T follicular helper cell (primary cell): ENCODE measurements at regions not wholly inside any gene's neighbourhood (a gene's known extent, or its start where the extent isn't known, plus 50 kb on each side); places are given as distances from the start of the nearest gene placed in this dataset.
"Not testable (repeated sequence)": the region's sequence is repeated elsewhere in the genome, so short reads cannot be mapped to it uniquely, and the experiment has no call there.

Experiments
- DNase-seq: peaks from one replicate; pipeline ENCODE4 v3.0.0-alpha.2; 2020; ENCODE audit warnings: low read depth

GRCh38 chr4:11842620-11843263, 414.0 kb upstream of the HS3ST1 start:
- DNase-seq = no peak

GRCh38 chr4:11839889-11840288, 411.2 kb upstream of the HS3ST1 start:
- no peak for DNase-seq

GRCh38 chr4:11831739-11832138, 403.0 kb upstream of the HS3ST1 start:
- DNase-seq = no peak

- DNase-seq = no peak
These were observed 395.9 kb upstream of the HS3ST1 start for GRCh38 chr4:11824566-11824965.

- no peak for DNase-seq
These were observed 393.2 kb upstream of the HS3ST1 start for GRCh38 chr4:11821772-11822430.

- DNase-seq = no peak
These were observed 388.4 kb upstream of the HS3ST1 start for GRCh38 chr4:11817088-11817487.

- DNase-seq = no peak
These were observed 386.1 kb upstream of the HS3ST1 start for GRCh38 chr4:11814758-11815157.

GRCh38 chr4:11813951-11814446, 385.3 kb upstream of the HS3ST1 start:
- no peak for DNase-seq

GRCh38 chr4:11811521-11811920, 382.8 kb upstream of the HS3ST1 start:
- not testable (repeated sequence) for DNase-seq

GRCh38 chr4:11805842-11806241, 377.1 kb upstream of the HS3ST1 start:
- no peak for DNase-seq

GRCh38 chr4:11801466-11802446, 373.1 kb upstream of the HS3ST1 start:
- DNase-seq = no peak

GRCh38 chr4:11799196-11799595, 370.5 kb upstream of the HS3ST1 start:
- no peak for DNase-seq

- DNase-seq = no peak
These were observed 363.1 kb upstream of the HS3ST1 start for GRCh38 chr4:11791797-11792196.

- DNase-seq = no peak
These were observed 361.5 kb upstream of the HS3ST1 start for GRCh38 chr4:11790230-11790629.

GRCh38 chr4:11783588-11783987, 354.9 kb upstream of the HS3ST1 start:
- no peak for DNase-seq

GRCh38 chr4:11782859-11783258, 354.2 kb upstream of the HS3ST1 start:
- DNase-seq = no peak

- DNase-seq = no peak
These were observed 348.8 kb upstream of the HS3ST1 start for GRCh38 chr4:11777447-11777846.

- no peak for DNase-seq
These were observed 345.7 kb upstream of the HS3ST1 start for GRCh38 chr4:11774346-11774745.

- no peak for DNase-seq
These were observed 345.1 kb upstream of the HS3ST1 start for GRCh38 chr4:11773798-11774197.

GRCh38 chr4:11769434-11769833, 340.7 kb upstream of the HS3ST1 start:
- no peak for DNase-seq

- DNase-seq = no peak
These were observed 339.7 kb upstream of the HS3ST1 start for GRCh38 chr4:11768251-11768972.
